Panc1 (cell line): ENCODE measurements at regions not wholly inside any gene's neighbourhood (a gene's known extent, or its start where the extent isn't known, plus 50 kb on each side); places are given as distances from the start of the nearest gene placed in this dataset.

Source experiments
- ATAC-seq: fragments of 200-7000 bp; cut with Tn5 transposase; 2 replicates; pipeline ENCODE4 v1.9.1; 2020; ENCODE audit warnings: mild to moderate bottlenecking, moderate library complexity
- BruUV-seq: library from RNA; stranded (reverse); fragments of 400-500 nt; replicated peaks from 2 replicates; lab custom pipeline; 2021; lab: Mats Ljungman, UMichigan
- CTCF ChIA-PET: fragments of 300-600 bp; sonication (Branson Sonifier 250); formaldehyde crosslinking; loops from one replicate; lab custom pipeline; 2022; ENCODE audit warnings: antibody characterized with exemption; lab: Charles Lee
- POLR2A ChIA-PET: fragments of 300-600 bp; sonication (Branson Sonifier 250); formaldehyde crosslinking; loops from one replicate; lab custom pipeline; 2022; ENCODE audit warnings: antibody characterized with exemption; lab: Charles Lee
- DNase-seq: peaks from one replicate; pipeline ENCODE4 v3.0.0-alpha.2; 2010; ENCODE audit warnings: low read depth, low spot score
- H3K27ac ChIP-seq: 2 replicates; pipeline ENCODE4 v1.5.1; 2011; ENCODE audit warnings: mild to moderate bottlenecking, low read length, inconsistent platforms
- H3K27me3 ChIP-seq: fragments of 200-500 bp; sonication (Bioruptor generic); 2 replicates; pipeline ENCODE4 v1.6.0; 2014; ENCODE audit warnings: low read length, inconsistent platforms; ENCODE audit not compliant: control insufficient read depth, insufficient read depth
- H3K36me3 ChIP-seq: fragments of 200-500 bp; sonication (Bioruptor generic); 2 replicates; pipeline ENCODE4 v1.5.1; 2014; ENCODE audit warnings: inconsistent platforms, mild to moderate bottlenecking, low read length, moderate library complexity; ENCODE audit not compliant: control insufficient read depth, insufficient read depth
- H3K4me1 ChIP-seq: 2 replicates; pipeline ENCODE4 v1.5.1; 2011; ENCODE audit warnings: inconsistent platforms, mild to moderate bottlenecking, low read length, moderate library complexity; ENCODE audit not compliant: control insufficient read depth, insufficient read depth
- H3K4me3 ChIP-seq, 2 experiments: 2 replicates each; pipeline ENCODE4 v1.5.1; 2011 to 2012; ENCODE audit warnings: low read depth in 2 of 2, low read length in 2 of 2, mild to moderate bottlenecking in 2 of 2, inconsistent platforms in 1 of 2, moderate library complexity in 1 of 2
- H3K9me3 ChIP-seq: fragments of 200-500 bp; sonication (Bioruptor generic); 2 replicates; pipeline ENCODE4 v1.5.1; 2014; ENCODE audit warnings: low read depth, mild to moderate bottlenecking, inconsistent platforms, low read length, moderate library complexity; ENCODE audit not compliant: control insufficient read depth, insufficient read depth
- CTCF ChIP-seq: fragments of 450-650 bp; IDR thresholded peaks from 2 replicates; pipeline ENCODE4 v1.5.1; 2017; ENCODE audit warnings: mild to moderate bottlenecking
- POLR2AphosphoS5 ChIP-seq: IDR thresholded peaks from 2 replicates; pipeline ENCODE4 v1.6.1; 2012; ENCODE audit warnings: mild to moderate bottlenecking, low read depth, low read length, moderate library complexity
- SIN3A ChIP-seq: IDR thresholded peaks from 2 replicates; pipeline ENCODE4 v1.6.1; 2012; ENCODE audit warnings: low read depth, mild to moderate bottlenecking, low read length, moderate library complexity, borderline replicate concordance; ENCODE audit not compliant: insufficient read depth
- TCF7L2 ChIP-seq: IDR thresholded peaks from 2 replicates; pipeline ENCODE4 v1.6.1; 2011; ENCODE audit warnings: mild to moderate bottlenecking, low read depth, low read length, inconsistent platforms
- in situ Hi-C: cut with HindIII; loops from 2 replicates; pipeline ENCODE4 v1.10.0; 2016; ENCODE audit warnings: low sequenced_read_pairs, low pct_unique_long_range_greater_than_20kb
- intact Hi-C: fragments of 100-400 bp; cut with micrococcal nuclease; formaldehyde crosslinking; loops from one replicate; pipeline ENCODE4 v1.10.0; 2022; ENCODE audit not compliant: unreplicated experiment
- TF ChIP-seq, protein P1 (sequence below), 2 experiments: IDR thresholded peaks; 2 replicates each; pipeline ENCODE4 v1.6.1; 2011 to 2012; ENCODE audit warnings: low read depth in 2 of 2, control low read depth in 1 of 2, low read length in 1 of 2, mild to moderate bottlenecking in 1 of 2, moderate library complexity in 1 of 2; ENCODE audit not compliant: insufficient read depth in 1 of 2

DNA sequence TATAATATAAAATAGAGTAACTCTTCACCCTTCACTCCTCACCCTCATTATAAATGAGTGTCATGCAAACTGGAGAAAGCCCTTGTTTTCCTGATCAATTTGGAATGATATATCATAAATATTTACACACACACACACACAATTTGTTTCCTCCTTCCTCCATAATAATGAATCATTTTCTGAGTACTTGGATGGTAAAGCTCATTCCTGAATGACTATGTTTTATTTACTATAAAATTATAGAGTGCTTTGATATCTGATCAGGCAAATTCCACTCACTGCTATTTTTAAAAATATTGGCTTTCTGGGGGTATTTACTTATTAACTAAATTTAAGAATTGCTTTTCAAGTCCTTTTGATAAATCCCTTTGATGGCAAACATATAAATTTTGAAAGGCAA lies 1125.5 kb upstream of the CNTNAP5 start:
- no peaks in the 10 kb centered on the region for H3K27me3 ChIP-seq
- DNase-seq, result no peak
- no peak overlapping the region for H3K4me3 ChIP-seq
- H3K9me3 ChIP-seq, result no peaks in the 10 kb centered on the region
- TF ChIP-seq TCF7L2 (no peak), CTCF (no peak), SIN3A (no peak), POLR2AphosphoS5 (no peak)
- TF ChIP-seq, protein P1, sequence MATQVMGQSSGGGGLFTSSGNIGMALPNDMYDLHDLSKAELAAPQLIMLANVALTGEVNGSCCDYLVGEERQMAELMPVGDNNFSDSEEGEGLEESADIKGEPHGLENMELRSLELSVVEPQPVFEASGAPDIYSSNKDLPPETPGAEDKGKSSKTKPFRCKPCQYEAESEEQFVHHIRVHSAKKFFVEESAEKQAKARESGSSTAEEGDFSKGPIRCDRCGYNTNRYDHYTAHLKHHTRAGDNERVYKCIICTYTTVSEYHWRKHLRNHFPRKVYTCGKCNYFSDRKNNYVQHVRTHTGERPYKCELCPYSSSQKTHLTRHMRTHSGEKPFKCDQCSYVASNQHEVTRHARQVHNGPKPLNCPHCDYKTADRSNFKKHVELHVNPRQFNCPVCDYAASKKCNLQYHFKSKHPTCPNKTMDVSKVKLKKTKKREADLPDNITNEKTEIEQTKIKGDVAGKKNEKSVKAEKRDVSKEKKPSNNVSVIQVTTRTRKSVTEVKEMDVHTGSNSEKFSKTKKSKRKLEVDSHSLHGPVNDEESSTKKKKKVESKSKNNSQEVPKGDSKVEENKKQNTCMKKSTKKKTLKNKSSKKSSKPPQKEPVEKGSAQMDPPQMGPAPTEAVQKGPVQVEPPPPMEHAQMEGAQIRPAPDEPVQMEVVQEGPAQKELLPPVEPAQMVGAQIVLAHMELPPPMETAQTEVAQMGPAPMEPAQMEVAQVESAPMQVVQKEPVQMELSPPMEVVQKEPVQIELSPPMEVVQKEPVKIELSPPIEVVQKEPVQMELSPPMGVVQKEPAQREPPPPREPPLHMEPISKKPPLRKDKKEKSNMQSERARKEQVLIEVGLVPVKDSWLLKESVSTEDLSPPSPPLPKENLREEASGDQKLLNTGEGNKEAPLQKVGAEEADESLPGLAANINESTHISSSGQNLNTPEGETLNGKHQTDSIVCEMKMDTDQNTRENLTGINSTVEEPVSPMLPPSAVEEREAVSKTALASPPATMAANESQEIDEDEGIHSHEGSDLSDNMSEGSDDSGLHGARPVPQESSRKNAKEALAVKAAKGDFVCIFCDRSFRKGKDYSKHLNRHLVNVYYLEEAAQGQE (IDR thresholded peaks at IDR 0.05; ENCODE audit: insufficient read depth in 1 of 2, low read depth in 2 of 2, low read length in 1 of 2), result no peak
- intact Hi-C loops, result no loop called here
- no TSS peak for BruUV-seq
- ChIA-PET CTCF (no interaction called here), POLR2A (no interaction called here)
- H3K4me1 ChIP-seq, result no peaks in the 10 kb centered on the region
- in situ Hi-C loops, result no loop called here
- ATAC-seq, result no peak
- no peak overlapping the region for H3K27ac ChIP-seq
- H3K36me3 ChIP-seq, result no peaks in the 10 kb centered on the region

DNA sequence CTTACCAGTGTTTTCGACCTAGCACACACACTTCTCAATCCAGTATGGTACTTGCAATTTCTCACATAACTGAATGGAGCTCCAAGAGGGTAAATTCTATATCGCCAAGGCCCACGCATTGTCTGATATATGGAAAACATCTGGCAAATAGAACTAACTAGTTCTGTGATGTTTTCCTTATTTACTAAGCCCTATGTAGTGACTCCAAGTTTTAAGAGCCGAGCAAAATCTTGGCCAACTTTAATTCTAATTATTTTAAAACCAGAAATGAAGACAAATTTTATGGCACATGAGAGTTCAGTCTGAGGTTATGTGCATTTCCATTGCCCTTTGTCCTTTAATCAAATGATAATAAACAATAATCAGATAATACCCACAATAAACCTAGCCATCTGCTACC lies 1119.7 kb upstream of the CNTNAP5 start:
- ChIA-PET CTCF (no interaction called here), POLR2A (no interaction called here)
- in situ Hi-C loops (no loop called here), intact Hi-C loops (no loop called here)
- BruUV-seq, result no TSS peak
- DNase-seq (no peak), ATAC-seq (no peak)
- Histone ChIP-seq H3K27me3 (no peaks in the 10 kb centered on the region), H3K9me3 (no peaks in the 10 kb centered on the region), H3K4me1 (no peaks in the 10 kb centered on the region), H3K4me3 (no peak overlapping the region), H3K27ac (no peak overlapping the region), H3K36me3 (no peaks in the 10 kb centered on the region)
- TF ChIP-seq TCF7L2, result no peak
- TF ChIP-seq, protein P1 (IDR thresholded peaks at IDR 0.05; ENCODE audit: insufficient read depth in 1 of 2, low read depth in 2 of 2, low read length in 1 of 2), result no peak
- TF ChIP-seq SIN3A, result no peak
- TF ChIP-seq CTCF, result no peak
- TF ChIP-seq POLR2AphosphoS5, result no peak
